Nephron (organoid): ENCODE measurements at regions not wholly inside any gene's neighbourhood (a gene's known extent, or its start where the extent isn't known, plus 50 kb on each side); places are given as distances from the start of the nearest gene placed in this dataset.

Source experiments
- H3K27ac Mint-ChIP-seq, 3 experiments: 2 replicates each; pipeline ENCODE4 v1.8.0; 2020; ENCODE audit warnings: mixed read lengths in 3 of 3, mild to moderate bottlenecking in 2 of 3, moderate library complexity in 1 of 3
- H3K27me3 Mint-ChIP-seq: 2 replicates; pipeline ENCODE4 v1.8.0; 2021; ENCODE audit warnings: low read depth, mild to moderate bottlenecking, moderate library complexity, mixed read lengths
- H3K36me3 Mint-ChIP-seq: 2 replicates; pipeline ENCODE4 v1.8.0; 2020; ENCODE audit warnings: low read depth, mixed read lengths
- H3K4me1 Mint-ChIP-seq: 2 replicates; pipeline ENCODE4 v1.8.0; 2020; ENCODE audit warnings: mixed read lengths
- H3K4me3 Mint-ChIP-seq, 3 experiments: 2 replicates each; pipeline ENCODE4 v1.8.0; 2020; ENCODE audit warnings: mild to moderate bottlenecking in 3 of 3, mixed read lengths in 3 of 3, moderate library complexity in 2 of 3
- H3K9me3 Mint-ChIP-seq: 2 replicates; pipeline ENCODE4 v1.8.0; 2020; ENCODE audit warnings: mixed read lengths
- TF ChIP-seq, protein P1 (sequence below), 3 experiments: fragments of 200-600 bp; sonication (generic); IDR thresholded peaks; one replicate each; pipeline ENCODE4 v1.5.0; 2021; ENCODE audit warnings: antibody characterized with exemption in 3 of 3; ENCODE audit not compliant: unreplicated experiment in 3 of 3

DNA sequence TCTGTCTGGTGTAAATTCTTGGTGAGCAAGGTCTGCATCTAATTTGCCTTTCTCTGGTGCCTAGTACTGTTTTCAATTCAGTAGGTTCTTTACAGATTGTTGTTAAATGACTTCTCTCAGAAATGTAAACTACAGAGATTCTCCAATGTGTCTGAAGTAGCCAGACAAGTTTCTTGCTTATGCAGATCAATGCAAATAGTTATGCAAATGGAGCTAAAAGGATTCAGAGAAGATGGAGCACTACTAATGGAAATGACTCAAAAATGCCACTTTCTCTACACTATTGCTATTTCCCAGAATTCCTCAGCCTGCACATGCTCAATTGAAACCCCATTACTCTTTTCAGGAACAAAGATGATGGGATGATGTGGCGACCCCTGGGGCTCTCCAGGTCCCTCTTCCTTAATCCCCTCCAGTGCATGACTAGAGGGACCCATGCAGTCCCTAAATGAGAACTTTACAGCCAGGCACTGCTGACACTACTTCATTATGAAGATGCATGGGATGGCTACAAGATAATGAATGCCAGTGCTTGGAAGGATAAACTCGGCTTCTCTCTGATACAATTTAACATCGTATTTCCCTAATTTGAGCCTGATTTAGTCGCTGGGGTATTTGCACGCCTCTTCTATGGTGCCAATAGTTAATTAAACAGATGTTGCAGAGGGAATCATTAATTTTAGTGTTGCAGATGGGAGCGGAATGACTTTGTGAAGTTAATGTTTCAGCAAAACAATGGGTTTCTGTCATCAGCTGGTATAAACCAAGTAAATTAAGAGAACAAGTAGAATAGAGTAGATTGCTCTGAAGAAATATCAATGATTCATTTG lies 753.2 kb downstream of the TLR4 start:
- Mint-ChIP-seq H3K27ac (no peak overlapping the region), H3K4me1 (peaks cover 7% of the 10 kb centered on the region), H3K36me3 (no peaks in the 10 kb centered on the region), H3K27me3 (no peaks in the 10 kb centered on the region), H3K9me3 (no peaks in the 10 kb centered on the region), H3K4me3 (no peak overlapping the region)
- TF ChIP-seq, protein P1, sequence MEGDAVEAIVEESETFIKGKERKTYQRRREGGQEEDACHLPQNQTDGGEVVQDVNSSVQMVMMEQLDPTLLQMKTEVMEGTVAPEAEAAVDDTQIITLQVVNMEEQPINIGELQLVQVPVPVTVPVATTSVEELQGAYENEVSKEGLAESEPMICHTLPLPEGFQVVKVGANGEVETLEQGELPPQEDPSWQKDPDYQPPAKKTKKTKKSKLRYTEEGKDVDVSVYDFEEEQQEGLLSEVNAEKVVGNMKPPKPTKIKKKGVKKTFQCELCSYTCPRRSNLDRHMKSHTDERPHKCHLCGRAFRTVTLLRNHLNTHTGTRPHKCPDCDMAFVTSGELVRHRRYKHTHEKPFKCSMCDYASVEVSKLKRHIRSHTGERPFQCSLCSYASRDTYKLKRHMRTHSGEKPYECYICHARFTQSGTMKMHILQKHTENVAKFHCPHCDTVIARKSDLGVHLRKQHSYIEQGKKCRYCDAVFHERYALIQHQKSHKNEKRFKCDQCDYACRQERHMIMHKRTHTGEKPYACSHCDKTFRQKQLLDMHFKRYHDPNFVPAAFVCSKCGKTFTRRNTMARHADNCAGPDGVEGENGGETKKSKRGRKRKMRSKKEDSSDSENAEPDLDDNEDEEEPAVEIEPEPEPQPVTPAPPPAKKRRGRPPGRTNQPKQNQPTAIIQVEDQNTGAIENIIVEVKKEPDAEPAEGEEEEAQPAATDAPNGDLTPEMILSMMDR (IDR thresholded peaks at IDR 0.05; ENCODE audit: unreplicated experiment in 3 of 3): no peak

DNA sequence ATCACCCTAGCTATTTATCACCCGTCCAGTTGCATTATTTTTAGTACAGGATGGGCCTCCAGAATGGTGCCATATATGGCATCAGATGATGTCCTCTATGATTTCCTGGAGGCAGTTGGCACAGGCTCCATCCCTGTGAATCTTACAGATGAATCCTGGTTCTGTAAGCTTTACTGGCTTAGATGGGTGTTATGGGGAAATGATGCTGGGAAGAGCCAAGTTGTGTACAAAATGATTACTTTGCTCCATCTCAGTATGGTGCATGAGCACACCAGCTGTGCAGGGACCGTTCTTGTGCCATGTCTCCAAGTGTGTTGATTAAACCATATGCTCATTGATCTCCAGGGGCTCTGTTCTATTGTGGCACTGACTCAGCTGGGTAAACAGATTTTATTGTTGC lies 755.7 kb downstream of the TLR4 start:
- Mint-ChIP-seq H3K4me1 (peaks cover 7% of the 10 kb centered on the region), H3K27me3 (no peaks in the 10 kb centered on the region)

DNA sequence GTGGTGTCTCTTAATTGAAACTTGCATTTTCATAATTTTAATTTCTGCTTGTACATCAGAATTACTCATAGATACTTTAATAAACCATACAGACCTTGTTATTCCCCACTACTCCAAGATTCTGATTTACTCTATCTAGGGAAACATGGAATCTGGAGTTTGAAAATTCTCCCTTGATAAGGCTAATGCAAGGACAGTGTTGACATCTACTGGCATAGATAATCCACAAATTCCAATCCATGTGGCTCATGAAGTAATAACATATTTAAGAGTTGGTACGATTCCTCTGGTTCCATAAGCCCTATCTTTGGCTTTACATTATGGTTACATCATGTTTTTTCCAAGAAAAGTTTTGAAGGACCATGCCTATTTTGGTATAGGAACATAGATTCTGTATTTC lies 759.2 kb downstream of the TLR4 start:
- H3K4me1 Mint-ChIP-seq: no peaks in the 10 kb centered on the region
- no peak overlapping the region for H3K4me3 Mint-ChIP-seq
- H3K27me3 Mint-ChIP-seq: no peaks in the 10 kb centered on the region
- H3K27ac Mint-ChIP-seq: no peak overlapping the region
- H3K36me3 Mint-ChIP-seq: no peaks in the 10 kb centered on the region
- no peaks in the 10 kb centered on the region for H3K9me3 Mint-ChIP-seq
- TF ChIP-seq, protein P1 (IDR thresholded peaks at IDR 0.05; ENCODE audit: unreplicated experiment in 3 of 3): no peak

More for the DNA sequence above, 755.7 kb downstream of the TLR4 start:
- no peak overlapping the region for H3K4me3 Mint-ChIP-seq
- TF ChIP-seq, protein P1 (IDR thresholded peaks at IDR 0.05; ENCODE audit: unreplicated experiment in 3 of 3): no peak
- H3K9me3 Mint-ChIP-seq: no peaks in the 10 kb centered on the region
- no peaks in the 10 kb centered on the region for H3K36me3 Mint-ChIP-seq
- no peak overlapping the region for H3K27ac Mint-ChIP-seq

DNA sequence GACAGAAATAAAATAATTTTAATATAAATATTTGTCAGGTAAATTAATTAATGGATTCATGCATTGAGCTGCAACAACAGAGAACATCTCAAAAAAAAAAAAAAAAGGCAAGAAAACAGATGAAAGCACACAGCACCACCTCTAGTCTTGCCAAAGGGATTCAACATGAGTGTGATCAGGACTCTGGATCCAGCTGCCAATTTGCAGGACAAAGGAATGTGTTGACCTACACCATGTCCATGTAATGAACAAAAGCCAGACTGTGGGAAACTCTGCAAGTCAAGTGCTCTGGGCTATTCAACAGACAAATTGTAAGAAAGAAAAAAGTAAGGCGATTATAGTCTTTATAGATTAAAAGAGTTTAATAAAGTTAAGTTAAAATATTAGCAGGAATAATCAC lies 769.3 kb downstream of the TLR4 start:
- TF ChIP-seq, protein P1 (IDR thresholded peaks at IDR 0.05; ENCODE audit: unreplicated experiment in 3 of 3): no peak
- H3K27ac Mint-ChIP-seq: no peak overlapping the region
- no peaks in the 10 kb centered on the region for H3K4me1 Mint-ChIP-seq
- no peak overlapping the region for H3K4me3 Mint-ChIP-seq
- no peaks in the 10 kb centered on the region for H3K27me3 Mint-ChIP-seq
- H3K36me3 Mint-ChIP-seq: no peaks in the 10 kb centered on the region
- no peaks in the 10 kb centered on the region for H3K9me3 Mint-ChIP-seq

DNA sequence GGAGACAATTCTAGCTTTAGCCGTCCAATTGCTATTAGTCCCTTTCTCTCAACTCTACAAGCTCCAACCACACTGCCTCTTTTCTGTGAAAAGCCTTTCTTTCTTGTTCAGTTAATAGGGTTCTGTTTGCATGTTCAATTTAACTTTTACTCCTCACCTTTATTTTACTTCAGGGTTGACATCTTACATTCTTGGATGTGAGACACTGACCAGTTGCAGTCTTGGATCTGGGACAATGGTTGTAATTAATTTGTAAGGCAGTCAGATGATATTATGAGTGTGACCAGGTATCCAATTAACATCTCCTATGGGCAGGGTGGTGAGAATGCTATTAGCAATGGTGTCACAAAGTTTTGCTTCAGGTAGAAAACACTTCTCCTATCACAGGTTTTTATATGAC lies 774.5 kb downstream of the TLR4 start:
- no peaks in the 10 kb centered on the region for H3K9me3 Mint-ChIP-seq
- no peak overlapping the region for H3K27ac Mint-ChIP-seq
- no peak overlapping the region for H3K4me3 Mint-ChIP-seq
- no peaks in the 10 kb centered on the region for H3K27me3 Mint-ChIP-seq
- H3K36me3 Mint-ChIP-seq: no peaks in the 10 kb centered on the region
- H3K4me1 Mint-ChIP-seq: no peaks in the 10 kb centered on the region
- TF ChIP-seq, protein P1 (IDR thresholded peaks at IDR 0.05; ENCODE audit: unreplicated experiment in 3 of 3): no peak

DNA sequence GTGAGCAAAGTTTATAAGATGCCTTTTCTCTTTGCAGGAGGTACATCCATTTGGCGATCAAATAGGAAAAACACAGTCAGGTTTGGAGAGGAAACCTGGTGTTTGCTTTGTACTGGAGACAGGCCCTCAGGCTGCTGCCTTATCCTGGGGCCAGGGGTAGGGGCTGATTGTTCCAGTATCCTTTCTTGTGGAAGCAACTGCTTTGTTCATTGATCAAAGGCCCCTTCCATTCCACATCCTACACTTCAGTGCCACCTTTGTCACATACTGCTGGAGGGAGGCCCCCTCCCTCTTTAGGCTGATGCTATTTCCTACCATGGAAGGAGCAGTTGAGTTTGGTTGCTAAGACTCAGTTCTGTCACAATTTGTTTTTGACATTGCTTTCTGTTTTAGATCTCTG lies 778.1 kb downstream of the TLR4 start:
- Mint-ChIP-seq H3K27ac (no peak overlapping the region), H3K4me1 (no peaks in the 10 kb centered on the region), H3K27me3 (no peaks in the 10 kb centered on the region), H3K4me3 (no peak overlapping the region), H3K9me3 (no peaks in the 10 kb centered on the region), H3K36me3 (no peaks in the 10 kb centered on the region)
- TF ChIP-seq, protein P1 (IDR thresholded peaks at IDR 0.05; ENCODE audit: unreplicated experiment in 3 of 3): no peak
